Colonic mucosa (tissue), 4 donors: ENCODE measurements at regions not wholly inside any gene's neighbourhood (a gene's known extent, or its start where the extent isn't known, plus 50 kb on each side); places are given as distances from the start of the nearest gene placed in this dataset.

ENCODE experiments used
- DNase-seq: peaks from one replicate; pipeline ENCODE4 v3.0.0-alpha.2; 2020
- H3K27ac ChIP-seq: fragments of 200-600 bp; one replicate; pipeline ENCODE4 v1.8.0; 2021
- H3K27me3 ChIP-seq: fragments of 200-600 bp; one replicate; pipeline ENCODE4 v1.8.0; 2021
- H3K36me3 ChIP-seq: fragments of 200-600 bp; one replicate; pipeline ENCODE4 v1.8.0; 2021
- H3K4me1 ChIP-seq: fragments of 200-600 bp; one replicate; pipeline ENCODE4 v1.8.0; 2021; ENCODE audit warnings: mild to moderate bottlenecking
- H3K4me3 ChIP-seq: fragments of 200-600 bp; one replicate; pipeline ENCODE4 v1.8.0; 2021
- H3K9ac ChIP-seq, 2 donors: one replicate each; pipeline ENCODE4 v1.7.0; 2013; ENCODE audit warnings: control low read depth in 2 of 2, low read depth in 2 of 2, low read length in 2 of 2
- H3K9me3 ChIP-seq: fragments of 200-600 bp; one replicate; pipeline ENCODE4 v1.8.0; 2021
- intact Hi-C: fragments of 100-400 bp; cut with DNase I; formaldehyde crosslinking; loops from one replicate; pipeline ENCODE4 v1.14.1; 2022
- TF ChIP-seq, protein P1 (sequence below): fragments of 200-600 bp; IDR thresholded peaks from one replicate; pipeline ENCODE4 v1.8.0; 2022; ENCODE audit warnings: antibody characterized with exemption, mild to moderate bottlenecking
- donor health status: healthy.
- donor health status: DM: no; HTN: no; CAD: no.
- donor health status: DM: no; HTN: no; CAD: no.

DNA sequence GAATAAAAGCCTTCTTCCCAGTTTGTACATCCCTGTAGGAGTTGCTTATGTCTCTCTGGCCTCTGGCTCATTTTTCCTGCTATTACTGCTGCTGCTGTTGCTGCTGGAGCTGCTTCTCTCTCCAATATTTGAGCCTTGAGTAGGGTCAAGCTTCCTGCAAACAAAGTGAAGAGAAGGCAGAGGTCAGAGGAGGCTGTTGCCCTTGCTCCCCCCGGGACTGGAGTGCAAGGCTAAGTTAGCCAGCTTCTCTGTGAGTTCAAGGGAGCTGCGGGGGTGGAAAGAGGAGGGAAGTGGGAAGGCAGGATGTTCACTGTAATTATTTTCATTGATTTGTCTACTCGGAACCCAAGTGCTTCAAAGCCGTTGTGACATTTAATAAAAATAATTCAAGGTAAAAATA lies 77.0 kb upstream of the TMEM132E start:
- intact Hi-C loops, result no loop called here
- Histone ChIP-seq H3K36me3 (no peaks in the 10 kb centered on the region), H3K27ac (no peak overlapping the region), H3K27me3 (no peaks in the 10 kb centered on the region), H3K9ac (no peak overlapping the region), H3K4me1 (no peaks in the 10 kb centered on the region), H3K9me3 (no peaks in the 10 kb centered on the region), H3K4me3 (no peak overlapping the region)
- DNase-seq, result no peak
- TF ChIP-seq, protein P1, sequence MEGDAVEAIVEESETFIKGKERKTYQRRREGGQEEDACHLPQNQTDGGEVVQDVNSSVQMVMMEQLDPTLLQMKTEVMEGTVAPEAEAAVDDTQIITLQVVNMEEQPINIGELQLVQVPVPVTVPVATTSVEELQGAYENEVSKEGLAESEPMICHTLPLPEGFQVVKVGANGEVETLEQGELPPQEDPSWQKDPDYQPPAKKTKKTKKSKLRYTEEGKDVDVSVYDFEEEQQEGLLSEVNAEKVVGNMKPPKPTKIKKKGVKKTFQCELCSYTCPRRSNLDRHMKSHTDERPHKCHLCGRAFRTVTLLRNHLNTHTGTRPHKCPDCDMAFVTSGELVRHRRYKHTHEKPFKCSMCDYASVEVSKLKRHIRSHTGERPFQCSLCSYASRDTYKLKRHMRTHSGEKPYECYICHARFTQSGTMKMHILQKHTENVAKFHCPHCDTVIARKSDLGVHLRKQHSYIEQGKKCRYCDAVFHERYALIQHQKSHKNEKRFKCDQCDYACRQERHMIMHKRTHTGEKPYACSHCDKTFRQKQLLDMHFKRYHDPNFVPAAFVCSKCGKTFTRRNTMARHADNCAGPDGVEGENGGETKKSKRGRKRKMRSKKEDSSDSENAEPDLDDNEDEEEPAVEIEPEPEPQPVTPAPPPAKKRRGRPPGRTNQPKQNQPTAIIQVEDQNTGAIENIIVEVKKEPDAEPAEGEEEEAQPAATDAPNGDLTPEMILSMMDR, result no peak

DNA sequence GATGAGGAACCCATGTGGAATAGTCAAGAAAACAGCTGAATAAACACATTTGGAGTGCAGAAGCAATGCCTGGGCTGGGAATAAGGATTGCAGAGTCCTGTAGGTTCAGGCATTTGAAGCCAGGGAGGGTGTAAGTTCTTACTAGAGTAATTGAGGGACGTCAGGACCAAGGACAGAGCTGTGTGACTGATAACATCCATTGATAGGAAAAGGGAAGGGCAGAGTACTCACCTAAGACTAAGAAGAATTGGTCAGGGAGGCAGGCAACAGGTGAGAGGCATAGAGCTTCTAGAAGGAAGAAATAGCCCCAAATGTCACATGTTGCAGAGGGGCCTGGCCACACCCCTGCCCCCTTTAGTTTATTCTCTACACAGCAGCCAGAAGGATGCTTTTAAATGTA lies 79.8 kb upstream of the TMEM132E start:
- H3K27me3 ChIP-seq, result no peaks in the 10 kb centered on the region
- no peaks in the 10 kb centered on the region for H3K4me1 ChIP-seq
- intact Hi-C loops, result no loop called here
- no peak for DNase-seq
- no peak overlapping the region for H3K9ac ChIP-seq
- no peak overlapping the region for H3K27ac ChIP-seq
- no peak overlapping the region for H3K4me3 ChIP-seq
- H3K9me3 ChIP-seq, result no peaks in the 10 kb centered on the region
- no peaks in the 10 kb centered on the region for H3K36me3 ChIP-seq
- TF ChIP-seq, protein P1, result no peak

DNA sequence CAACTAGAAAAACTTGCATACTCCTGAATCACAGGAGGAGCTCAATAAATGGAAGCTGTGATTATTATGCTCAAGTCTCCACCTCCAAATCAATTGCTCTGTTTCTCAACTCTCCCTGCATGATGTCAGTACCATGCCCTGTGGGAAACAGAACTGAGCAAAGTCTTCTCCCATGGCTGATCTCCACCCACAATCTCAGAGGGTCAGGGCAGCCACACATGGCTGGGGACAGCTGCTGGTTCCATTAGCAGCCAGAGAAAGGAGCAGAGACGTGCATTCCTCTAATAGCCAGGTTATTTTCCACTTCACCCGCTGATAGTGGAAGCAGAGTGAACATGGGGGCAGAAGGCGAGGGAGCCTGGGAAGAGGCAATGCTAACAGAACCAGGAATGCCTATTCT lies 85.5 kb upstream of the TMEM132E start:
- Histone ChIP-seq H3K4me1 (no peaks in the 10 kb centered on the region), H3K36me3 (no peaks in the 10 kb centered on the region), H3K27ac (no peak overlapping the region), H3K4me3 (no peak overlapping the region), H3K9ac (no peak overlapping the region), H3K27me3 (no peaks in the 10 kb centered on the region), H3K9me3 (no peaks in the 10 kb centered on the region)
- intact Hi-C loops, result no loop called here
- no peak for DNase-seq
- TF ChIP-seq, protein P1, result no peak

DNA sequence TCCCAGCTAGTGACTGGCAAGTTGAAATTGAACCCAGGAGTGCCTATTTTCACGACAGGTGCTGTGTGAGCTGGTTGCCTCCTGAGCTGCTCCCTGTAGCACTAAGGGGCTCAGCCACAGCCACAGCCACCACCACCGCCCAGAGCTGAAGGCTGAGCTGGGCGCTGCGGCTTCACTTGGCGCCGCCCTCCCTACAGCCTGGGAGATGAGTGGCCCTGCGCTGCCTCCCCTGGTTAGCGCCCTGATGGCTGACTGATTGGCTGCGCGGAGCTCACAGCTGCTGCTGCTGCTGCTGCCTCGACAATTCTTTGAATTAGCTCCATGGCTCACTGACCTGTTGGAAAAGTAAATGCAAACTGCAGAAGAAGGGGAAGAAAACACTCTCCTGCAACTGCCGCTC lies 91.8 kb upstream of the TMEM132E start:
- H3K9ac ChIP-seq, result no peak overlapping the region
- H3K27ac ChIP-seq, result no peak overlapping the region
- no peaks in the 10 kb centered on the region for H3K27me3 ChIP-seq
- H3K9me3 ChIP-seq, result no peaks in the 10 kb centered on the region
- no peaks in the 10 kb centered on the region for H3K4me1 ChIP-seq
- H3K36me3 ChIP-seq, result no peaks in the 10 kb centered on the region
- no peak for DNase-seq
- no peak overlapping the region for H3K4me3 ChIP-seq
- TF ChIP-seq, protein P1, result no peak
- intact Hi-C loops, result no loop called here

DNA sequence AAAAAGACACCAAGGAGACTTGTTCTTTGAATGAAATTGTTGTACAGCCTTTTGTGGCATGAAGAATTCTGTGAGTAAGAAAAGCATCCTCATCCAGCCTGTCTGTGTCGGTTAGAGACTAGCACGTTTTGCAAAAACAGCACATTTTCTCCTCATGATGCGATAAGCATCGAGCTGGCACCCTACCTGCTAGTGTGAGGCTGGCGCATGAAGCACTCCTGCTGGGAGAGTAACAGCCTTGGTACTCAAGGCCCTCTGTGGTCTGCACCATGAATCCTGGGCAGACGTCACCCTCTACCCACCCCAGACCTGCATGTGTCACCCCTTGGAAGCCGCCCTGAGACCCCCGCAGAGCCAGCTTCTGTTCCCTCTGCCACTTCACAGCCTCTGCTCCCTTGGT lies 92.6 kb upstream of the TMEM132E start:
- Histone ChIP-seq H3K27ac (no peak overlapping the region), H3K27me3 (no peaks in the 10 kb centered on the region), H3K36me3 (no peaks in the 10 kb centered on the region), H3K4me1 (no peaks in the 10 kb centered on the region), H3K4me3 (no peak overlapping the region), H3K9me3 (no peaks in the 10 kb centered on the region), H3K9ac (no peak overlapping the region)
- intact Hi-C loops, result no loop called here
- TF ChIP-seq, protein P1, result no peak
- no peak for DNase-seq

DNA sequence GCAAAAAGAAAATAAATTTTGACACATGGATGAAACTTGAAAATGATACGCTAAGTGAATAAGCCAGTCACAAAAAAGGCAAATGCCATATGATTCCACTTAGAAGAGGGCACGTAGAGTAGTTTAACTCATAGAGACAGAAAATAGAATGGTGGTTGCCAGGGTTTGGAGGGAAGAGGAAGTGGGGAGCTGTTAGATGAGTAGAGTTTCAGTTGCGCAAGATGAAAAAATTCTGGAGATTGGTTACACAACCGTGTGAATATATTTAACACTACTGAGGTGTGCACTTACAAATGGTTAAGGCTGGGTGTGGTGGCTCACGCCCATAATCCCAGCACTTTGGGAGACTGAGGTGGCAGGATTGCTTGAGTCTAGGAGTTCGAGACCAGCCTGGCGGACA lies 93.4 kb upstream of the TMEM132E start:
- Histone ChIP-seq H3K4me3 (no peak overlapping the region), H3K27ac (no peak overlapping the region), H3K9me3 (no peaks in the 10 kb centered on the region), H3K36me3 (no peaks in the 10 kb centered on the region), H3K9ac (no peak overlapping the region), H3K4me1 (no peaks in the 10 kb centered on the region), H3K27me3 (no peaks in the 10 kb centered on the region)
- TF ChIP-seq, protein P1, result no peak
- intact Hi-C loops, result no loop called here
- DNase-seq, result no peak
